CD1c-positive myeloid dendritic cell (primary cell): ENCODE measurements at regions not wholly inside any gene's neighbourhood (a gene's known extent, or its start where the extent isn't known, plus 50 kb on each side); places are given as distances from the start of the nearest gene placed in this dataset.
A peak's percentile ranks its signal among the peaks of the same experiment; 100 is the strongest.
"Not testable (repeated sequence)": the region's sequence is repeated elsewhere in the genome, so short reads cannot be mapped to it uniquely, and the experiment has no call there.

ENCODE experiments used
- DNase-seq: peaks from one replicate; pipeline ENCODE4 v3.0.0-alpha.2; 2016; ENCODE audit errors: extremely low spot score

- no peak for DNase-seq
Measured at GRCh38 chr13:76829572-76830327, 56.5 kb downstream of the KCTD12 start.

DNA sequence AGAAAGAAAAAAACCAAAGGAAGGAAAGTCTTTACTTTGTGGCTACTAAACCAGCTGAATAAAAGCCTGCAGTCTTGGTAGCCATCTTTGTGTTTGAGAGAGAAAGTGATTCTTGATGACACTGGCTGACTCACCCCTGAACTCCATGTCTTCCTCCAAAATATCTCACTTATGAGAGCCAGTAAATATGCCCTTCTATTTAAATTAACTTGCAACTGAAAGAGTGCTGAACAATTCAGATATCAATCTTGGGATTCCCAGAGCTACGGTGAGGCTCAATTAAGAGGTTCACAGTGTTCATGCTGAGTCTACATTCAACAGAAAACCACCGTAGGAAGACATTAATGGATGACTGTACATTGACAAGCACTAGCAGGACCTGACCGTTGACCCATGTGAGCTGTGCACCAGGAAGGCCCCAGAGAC is 57.9 kb downstream of the KCTD12 start:
- DNase-seq = no peak

- peak; percentile 9 for DNase-seq
Measured at GRCh38 chr13:76826527-76826926, 59.7 kb downstream of the KCTD12 start.

DNA sequence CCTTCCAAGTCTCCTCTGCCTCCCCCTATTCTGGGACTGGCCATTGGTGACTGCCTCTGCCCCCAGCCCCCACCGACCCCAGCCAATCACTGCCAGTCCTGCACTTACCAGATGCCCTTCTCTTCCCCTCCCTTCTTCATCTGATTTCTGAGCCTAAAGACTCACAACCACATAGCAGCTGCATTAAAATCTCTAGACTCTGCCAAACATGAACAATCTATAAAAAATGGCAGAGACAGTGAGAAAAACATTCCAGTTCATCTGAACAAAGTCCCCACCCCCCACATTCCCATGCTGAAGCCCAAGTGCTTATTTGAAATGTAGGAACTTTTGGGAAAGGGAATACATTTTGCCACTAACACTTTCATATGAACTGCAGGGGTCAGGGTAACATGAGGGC is 60.8 kb downstream of the KCTD12 start:
- DNase-seq = no peak

DNA sequence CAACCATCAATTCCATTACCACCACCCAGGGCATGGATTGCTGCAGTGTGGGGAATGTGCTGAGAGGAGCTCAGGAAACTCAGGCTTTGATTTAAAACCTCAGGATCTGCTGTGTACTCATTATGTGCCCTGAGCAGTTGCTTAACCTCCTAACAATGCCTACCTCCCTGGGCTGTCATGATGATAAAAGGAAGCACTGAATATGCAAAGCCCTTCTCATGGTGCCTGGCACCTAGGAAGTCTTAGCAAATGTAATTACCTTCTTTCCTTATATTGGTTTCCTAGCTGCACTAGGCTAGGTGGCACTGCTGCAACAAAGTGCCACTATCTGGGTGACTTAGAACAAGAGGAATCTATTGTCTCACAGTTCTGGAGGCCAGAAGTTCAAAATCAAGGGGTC is 62.2 kb downstream of the KCTD12 start:
- DNase-seq = no peak

GRCh38 chr13:76822698-76823267 is 63.4 kb downstream of the KCTD12 start:
- DNase-seq = peak; percentile 52

GRCh38 chr13:76821222-76821621 is 65.0 kb downstream of the KCTD12 start:
- DNase-seq = not testable (repeated sequence)

- DNase-seq = no peak
Measured at GRCh38 chr13:76820759-76821158, 65.4 kb downstream of the KCTD12 start.

DNA sequence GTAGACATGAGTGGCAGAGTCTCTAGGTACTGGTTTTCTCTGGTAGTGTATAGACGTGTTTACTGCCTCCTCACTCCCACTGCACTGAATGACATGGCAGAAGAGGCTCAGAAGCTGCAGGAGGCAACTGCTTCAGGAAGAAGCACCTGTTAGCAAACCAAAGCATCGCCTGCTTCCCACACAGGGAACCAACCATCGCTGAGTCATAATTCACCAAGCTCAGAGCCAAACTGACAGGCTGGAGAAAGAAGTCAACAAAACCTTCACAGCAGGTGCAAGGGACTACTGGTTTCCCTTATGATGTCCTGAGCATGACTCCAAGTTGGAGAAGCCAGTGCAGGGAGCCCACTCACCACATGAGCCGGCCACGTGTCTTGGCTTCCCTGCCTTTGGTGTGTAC is 69.8 kb downstream of the KCTD12 start:
- DNase-seq = peak; percentile 29

GRCh38 chr13:76815344-76815743 is 70.9 kb downstream of the KCTD12 start:
- no peak for DNase-seq

DNA sequence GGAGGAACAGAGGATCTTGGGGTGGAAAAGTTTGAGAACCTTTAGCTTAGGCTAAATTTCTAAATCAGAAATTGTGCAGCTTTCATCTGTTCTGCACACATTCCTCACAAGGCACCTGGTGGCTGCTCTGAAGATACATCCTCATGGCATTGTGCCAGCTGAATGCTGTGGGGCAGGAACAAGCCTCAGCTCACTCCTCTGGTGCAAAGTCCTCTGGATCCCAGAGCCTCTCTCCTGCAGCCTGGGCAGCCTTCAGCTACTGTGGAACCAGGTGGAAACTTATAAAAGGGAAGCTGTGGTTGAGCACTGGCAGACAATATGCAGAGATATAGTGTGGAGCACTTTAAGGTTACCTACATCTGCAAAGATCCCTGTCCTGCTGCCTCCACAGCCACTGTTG is 72.3 kb downstream of the KCTD12 start:
- no peak for DNase-seq

- DNase-seq = no peak
Measured at GRCh38 chr13:76813000-76813691, 73.1 kb downstream of the KCTD12 start.

DNA sequence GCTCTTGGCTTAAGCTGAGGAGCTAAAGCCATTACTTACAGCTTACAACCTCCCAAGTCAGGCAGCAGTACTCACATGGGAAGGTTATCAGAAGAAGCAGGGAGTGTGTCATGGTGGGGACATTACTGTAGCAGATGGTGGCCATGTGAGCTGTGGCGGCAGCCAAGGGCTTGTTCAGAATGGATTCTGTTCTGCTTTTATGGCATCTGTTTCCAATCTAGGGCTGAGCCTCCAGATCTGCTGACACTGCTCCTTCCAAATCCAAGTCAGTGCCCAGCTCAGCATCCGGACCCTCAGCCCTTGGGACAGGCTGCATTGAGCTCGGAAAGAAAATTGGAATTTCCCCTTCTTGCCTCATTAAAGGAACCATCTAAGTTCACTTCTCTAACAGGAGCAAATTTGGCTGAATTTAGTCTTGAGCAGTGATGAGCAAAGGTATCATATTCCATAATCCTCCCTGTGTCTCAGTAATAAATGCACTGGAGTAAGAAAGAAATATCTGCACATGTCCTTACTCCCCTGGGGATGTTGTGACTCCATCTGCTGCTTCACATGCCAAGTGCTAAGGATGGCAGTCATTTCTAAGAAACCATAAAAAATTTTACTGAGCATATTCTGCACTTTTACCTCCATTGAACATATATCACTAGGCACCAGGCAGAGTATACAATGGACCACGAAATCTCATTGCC is 73.9 kb downstream of the KCTD12 start:
- DNase-seq = no peak

DNA sequence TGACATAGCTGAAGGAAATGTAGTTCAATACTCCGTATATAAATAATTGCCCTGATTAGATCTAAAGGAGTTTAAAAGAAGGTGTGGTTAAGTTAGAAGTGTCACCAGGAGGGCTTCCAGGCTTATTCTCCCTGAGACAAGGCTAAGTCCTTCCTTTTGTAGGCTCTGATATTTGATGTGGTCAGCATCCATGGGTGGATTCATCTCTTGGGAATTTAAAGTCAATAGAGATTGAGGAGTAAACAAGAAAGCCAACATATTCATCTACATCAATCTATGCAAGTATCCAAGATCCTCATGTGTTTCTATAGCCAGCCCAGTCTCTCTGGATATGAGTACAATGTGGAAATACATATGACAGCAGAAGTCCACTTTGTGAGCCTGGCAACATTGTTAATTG is 76.8 kb downstream of the KCTD12 start:
- no peak for DNase-seq

DNA sequence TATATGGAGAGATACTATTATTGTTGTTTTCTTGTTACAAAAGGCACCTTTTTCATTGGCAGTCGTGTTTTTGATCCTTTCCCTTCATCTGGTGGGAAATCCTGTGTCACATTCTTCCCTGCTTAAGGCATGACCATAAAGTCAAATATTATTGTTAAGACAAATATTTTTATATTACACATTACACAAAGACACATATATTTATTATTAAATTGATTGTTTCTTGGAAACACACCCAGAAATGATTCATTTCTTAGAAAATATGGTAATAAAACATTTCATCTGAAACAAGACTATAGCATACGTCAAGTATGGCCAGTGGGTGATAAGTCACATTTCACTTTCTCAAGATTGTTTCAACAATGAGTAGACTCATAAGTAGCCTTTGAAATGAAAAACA is 77.3 kb downstream of the KCTD12 start:
- DNase-seq = no peak

DNA sequence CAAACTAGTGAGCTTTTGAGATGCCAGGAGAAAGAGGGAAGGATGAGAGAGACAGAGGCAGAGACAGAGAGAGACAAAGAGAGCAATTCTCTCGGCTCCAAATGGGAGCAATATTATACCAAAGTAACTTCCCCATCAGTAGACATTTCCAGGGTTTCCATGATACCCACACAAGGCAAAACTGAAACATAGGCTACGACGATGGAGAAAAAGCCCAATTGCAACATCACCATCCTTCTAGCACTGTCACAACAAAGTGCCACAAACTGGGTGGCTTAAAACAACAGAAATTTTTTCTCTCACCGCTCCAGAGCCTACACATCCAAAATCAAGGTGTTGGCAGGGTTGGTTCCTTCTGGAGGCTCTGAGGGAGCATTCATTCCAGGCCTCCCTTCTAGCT is 81.4 kb downstream of the KCTD12 start:
- peak; percentile 23 for DNase-seq

DNA sequence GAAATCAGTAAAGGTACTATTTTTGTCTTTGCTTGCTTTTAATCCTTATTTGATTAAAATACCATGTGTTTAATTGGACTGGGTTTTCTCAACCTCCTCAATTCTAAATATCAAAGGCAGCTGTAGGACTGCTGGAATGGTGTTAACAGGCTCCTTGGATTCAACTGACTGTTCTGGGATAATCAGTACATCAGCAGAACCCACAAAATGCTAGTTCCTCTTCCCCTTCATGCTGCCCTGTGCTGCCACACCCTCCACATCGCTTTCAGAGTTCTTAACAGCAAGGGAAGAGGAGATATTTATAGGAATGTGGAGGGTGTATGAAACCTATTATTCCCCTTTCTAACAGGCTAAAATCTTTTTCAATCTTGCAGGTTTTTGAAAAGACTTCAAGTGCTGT is 82.4 kb downstream of the KCTD12 start:
- peak; percentile 56 for DNase-seq

- no peak for DNase-seq
Measured at GRCh38 chr13:76800943-76801342, 85.3 kb downstream of the KCTD12 start.

DNA sequence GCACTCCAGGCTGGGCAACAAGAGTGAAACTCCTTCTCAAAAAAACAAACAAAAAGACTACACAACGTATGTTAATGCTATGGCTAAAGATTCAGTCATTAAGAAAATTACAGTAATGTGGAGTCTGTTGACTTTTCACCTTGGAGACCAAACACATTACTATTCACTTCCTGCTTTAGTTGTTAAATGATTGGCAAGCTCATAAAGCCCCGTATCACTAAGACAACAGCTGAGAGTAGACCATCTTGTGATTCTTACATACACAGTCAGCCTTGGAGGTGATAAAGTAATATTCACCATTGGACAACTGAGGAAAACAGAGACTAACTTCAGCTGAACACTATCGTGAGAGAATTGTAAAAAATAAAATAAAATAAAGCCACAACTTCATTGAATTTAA is 86.5 kb downstream of the KCTD12 start:
- DNase-seq = peak; percentile 76

DNA sequence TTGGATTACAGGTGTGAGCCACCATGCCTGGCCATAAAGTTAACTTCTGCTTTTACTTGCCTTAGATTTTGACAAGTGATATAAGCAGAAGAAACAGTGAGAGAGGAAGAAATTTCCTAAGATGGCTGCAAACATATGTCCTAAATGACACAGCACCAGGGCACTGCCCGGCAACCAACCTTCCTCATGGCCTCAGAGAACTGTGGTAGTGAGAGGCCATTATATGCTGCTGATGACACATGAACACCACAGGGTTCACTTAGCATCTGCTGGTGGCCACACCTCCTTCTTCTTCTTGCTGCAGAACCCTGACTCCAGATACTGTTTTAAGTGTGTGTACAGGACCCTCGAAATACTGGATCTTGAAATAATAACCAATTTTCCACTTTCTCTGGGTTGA is 88.2 kb downstream of the KCTD12 start:
- DNase-seq = peak; percentile 54

DNA sequence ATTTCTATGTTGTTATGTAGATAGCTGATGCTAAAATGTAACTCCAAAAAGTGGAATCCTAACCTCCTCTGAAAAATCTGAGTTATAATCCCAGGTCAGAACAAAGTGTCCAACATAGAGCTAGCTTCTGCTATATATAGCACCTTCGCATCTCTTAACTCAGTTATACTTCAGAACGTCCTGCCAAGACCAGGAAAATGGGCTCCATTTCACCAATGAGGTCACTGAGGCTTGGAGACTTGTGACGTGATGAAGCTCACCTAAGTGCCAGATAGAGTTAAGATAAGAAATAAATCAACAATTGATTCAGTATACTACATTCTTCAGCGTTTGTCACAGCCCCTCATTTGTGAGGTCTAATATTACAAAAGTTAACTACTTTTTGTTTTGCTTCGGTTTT is 88.8 kb downstream of the KCTD12 start:
- DNase-seq = no peak

DNA sequence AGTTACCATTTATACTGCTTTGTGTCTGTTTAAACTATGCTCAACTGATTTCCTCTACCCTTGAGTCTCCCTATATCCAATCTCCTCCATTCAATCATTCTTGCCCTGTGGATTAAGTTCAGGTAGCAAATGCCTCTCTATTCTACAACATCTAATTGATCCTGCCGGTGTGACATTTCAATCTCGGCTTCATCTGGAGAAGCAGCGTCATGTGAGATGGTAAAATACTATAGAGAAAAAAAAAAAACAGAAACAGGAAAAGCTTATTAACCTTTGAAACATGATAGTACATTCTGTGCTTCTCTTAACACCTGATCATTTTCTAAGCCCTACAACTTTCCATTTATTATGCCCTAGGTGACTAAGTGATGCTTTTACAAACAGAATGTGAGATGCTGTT is 89.4 kb downstream of the KCTD12 start:
- no peak for DNase-seq
